GOT3 (cell line): ENCODE measurements at regions not wholly inside any gene's neighbourhood (a gene's known extent, or its start where the extent isn't known, plus 50 kb on each side); places are given as distances from the start of the nearest gene placed in this dataset.

Source experiments
- DNase-seq: peaks from one replicate; lab custom pipeline; 2025; ENCODE audit warnings: mixed read lengths; lab: John Stamatoyannopoulos, UW

GRCh38 chr7:46363688-46364087 is 442.6 kb upstream of the IGFBP3 start:
- DNase-seq, result no peak

- DNase-seq, result no peak
Measured at GRCh38 chr7:46360811-46361210, 439.7 kb upstream of the IGFBP3 start.

- DNase-seq, result no peak
Measured at GRCh38 chr7:46360296-46360695, 439.2 kb upstream of the IGFBP3 start.

- no peak for DNase-seq
Measured at GRCh38 chr7:46357851-46358250, 436.8 kb upstream of the IGFBP3 start.

- no peak for DNase-seq
Measured at GRCh38 chr7:46357290-46357689, 436.2 kb upstream of the IGFBP3 start.

- no peak for DNase-seq
Measured at GRCh38 chr7:46356371-46356770, 435.3 kb upstream of the IGFBP3 start.

GRCh38 chr7:46355331-46355730 is 434.3 kb upstream of the IGFBP3 start:
- no peak for DNase-seq

GRCh38 chr7:46352004-46352954 is 431.2 kb upstream of the IGFBP3 start:
- no peak for DNase-seq

- DNase-seq, result no peak
Measured at GRCh38 chr7:46349490-46349889, 428.4 kb upstream of the IGFBP3 start.

GRCh38 chr7:46344533-46344932 is 423.5 kb upstream of the IGFBP3 start:
- DNase-seq, result no peak

GRCh38 chr7:46343802-46344201 is 422.7 kb upstream of the IGFBP3 start:
- no peak for DNase-seq

- no peak for DNase-seq
Measured at GRCh38 chr7:46322937-46323336, 401.9 kb upstream of the IGFBP3 start.

- DNase-seq, result no peak
Measured at GRCh38 chr7:46321556-46322205, 400.6 kb upstream of the IGFBP3 start.

- no peak for DNase-seq
Measured at GRCh38 chr7:46320956-46321355, 399.9 kb upstream of the IGFBP3 start.

GRCh38 chr7:46319841-46320240 is 398.8 kb upstream of the IGFBP3 start:
- no peak for DNase-seq

GRCh38 chr7:46318276-46318675 is 397.2 kb upstream of the IGFBP3 start:
- no peak for DNase-seq

- no peak for DNase-seq
Measured at GRCh38 chr7:46317256-46317655, 396.2 kb upstream of the IGFBP3 start.

GRCh38 chr7:46315891-46316290 is 394.8 kb upstream of the IGFBP3 start:
- DNase-seq, result no peak

GRCh38 chr7:46301677-46302076 is 380.6 kb upstream of the IGFBP3 start:
- DNase-seq, result no peak

- no peak for DNase-seq
Measured at GRCh38 chr7:46297515-46297914, 376.4 kb upstream of the IGFBP3 start.

- DNase-seq, result no peak
Measured at GRCh38 chr7:46296526-46296925, 375.5 kb upstream of the IGFBP3 start.

- no peak for DNase-seq
Measured at GRCh38 chr7:46294381-46294780, 373.3 kb upstream of the IGFBP3 start.

GRCh38 chr7:46292741-46293140 is 371.7 kb upstream of the IGFBP3 start:
- DNase-seq, result no peak
